Kidney (tissue), 13 donors: ENCODE measurements at regions not wholly inside any gene's neighbourhood (a gene's known extent, or its start where the extent isn't known, plus 50 kb on each side); places are given as distances from the start of the nearest gene placed in this dataset.

ENCODE experiments used
- DNase-seq, 5 donors: peaks; one replicate each; pipeline ENCODE4 v3.0.0-alpha.2; 2013 to 2020
- FAIRE-seq: peaks from 2 replicates; lab custom pipeline; 2012; peaks lifted over from hg19 to GRCh38; lab: Jason Lieb, UNC
- H3K27ac ChIP-seq, 2 donors: one replicate each; pipeline ENCODE4 v1.7.0; 2013; ENCODE audit warnings: low read depth in 2 of 2, low read length in 2 of 2, inconsistent platforms in 1 of 2
- H3K27me3 ChIP-seq: one replicate; pipeline ENCODE4 v1.7.1; 2013; ENCODE audit warnings: low read length, inconsistent platforms; ENCODE audit not compliant: control insufficient read depth, insufficient read depth
- H3K36me3 ChIP-seq, 3 donors: one replicate each; pipeline versions ENCODE4 v1.7.0 to v1.7.1; 2013; ENCODE audit warnings: low read length in 3 of 3, control low read depth in 1 of 3, inconsistent platforms in 1 of 3; ENCODE audit not compliant: insufficient read depth in 3 of 3, control insufficient read depth in 2 of 3
- H3K4me1 ChIP-seq, 3 donors: one replicate each; pipeline versions ENCODE4 v1.7.0 to v1.7.1; 2013; ENCODE audit warnings: low read length in 3 of 3, inconsistent platforms in 1 of 3, low read depth in 1 of 3; ENCODE audit not compliant: control insufficient read depth in 2 of 3, insufficient read depth in 2 of 3
- H3K4me3 ChIP-seq, 3 donors: one replicate each; pipeline versions ENCODE4 v1.7.0 to v1.8.1; 2013; ENCODE audit warnings: low read length in 3 of 3, control low read depth in 1 of 3, inconsistent platforms in 1 of 3
- H3K9ac ChIP-seq, 3 donors: one replicate each; pipeline versions ENCODE4 v1.7.0 to v1.7.1; 2013; ENCODE audit warnings: low read length in 3 of 3, control low read depth in 1 of 3, inconsistent platforms in 1 of 3
- H3K9me3 ChIP-seq, 3 donors: one replicate each; pipeline versions ENCODE4 v1.7.0 to v1.7.1; 2013; ENCODE audit warnings: low read length in 3 of 3, control low read depth in 1 of 3, inconsistent platforms in 1 of 3; ENCODE audit not compliant: control insufficient read depth in 2 of 3, insufficient read depth in 1 of 3
- CTCF ChIP-seq: IDR thresholded peaks from 3 replicates; pipeline ENCODE4 v1.5.1; 2012; ENCODE audit warnings: mild to moderate bottlenecking, moderate library complexity, borderline replicate concordance; ENCODE audit not compliant: insufficient read depth; ENCODE audit errors: extremely low read depth
- intact Hi-C: fragments of 100-400 bp; cut with DNase I; formaldehyde crosslinking; loops from one replicate; pipeline ENCODE4 v1.11.1; 2022
- donor health status: control.
- donor health status: control.
- donor health status: control.
- donor health status: control.
- donor health status: control.
- donor health status: DM: yes; HTN: yes; CAD: no.
- donor health status: Normal renal cell carcinoma (clear cell type).

- no peak overlapping the region for H3K9ac ChIP-seq
Measured at GRCh38 chr4:20638825-20639224, 61.4 kb upstream of the PACRGL start.

GRCh38 chr4:20639346-20639745, 60.9 kb upstream of the PACRGL start:
- intact Hi-C loops = no loop called here
- no peak overlapping the region for H3K9ac ChIP-seq
- no peaks in the 10 kb centered on the region for H3K36me3 ChIP-seq
- H3K27me3 ChIP-seq = no peaks in the 10 kb centered on the region
- no peaks in the 10 kb centered on the region for H3K4me1 ChIP-seq
- DNase-seq (no peak), FAIRE-seq (no peak)
- H3K4me3 ChIP-seq = no peak overlapping the region
- no peaks in the 10 kb centered on the region for H3K9me3 ChIP-seq
- no peak overlapping the region for H3K27ac ChIP-seq
- no peak for TF ChIP-seq CTCF

More at GRCh38 chr4:20638825-20639224, 61.4 kb upstream of the PACRGL start:
- Histone ChIP-seq H3K27me3 (no peaks in the 10 kb centered on the region), H3K9me3 (no peaks in the 10 kb centered on the region), H3K4me3 (no peak overlapping the region), H3K4me1 (no peaks in the 10 kb centered on the region), H3K36me3 (no peaks in the 10 kb centered on the region), H3K27ac (no peak overlapping the region)
- DNase-seq = no peak
- intact Hi-C loops = no loop called here
- no peak for FAIRE-seq
- TF ChIP-seq CTCF = no peak

DNA sequence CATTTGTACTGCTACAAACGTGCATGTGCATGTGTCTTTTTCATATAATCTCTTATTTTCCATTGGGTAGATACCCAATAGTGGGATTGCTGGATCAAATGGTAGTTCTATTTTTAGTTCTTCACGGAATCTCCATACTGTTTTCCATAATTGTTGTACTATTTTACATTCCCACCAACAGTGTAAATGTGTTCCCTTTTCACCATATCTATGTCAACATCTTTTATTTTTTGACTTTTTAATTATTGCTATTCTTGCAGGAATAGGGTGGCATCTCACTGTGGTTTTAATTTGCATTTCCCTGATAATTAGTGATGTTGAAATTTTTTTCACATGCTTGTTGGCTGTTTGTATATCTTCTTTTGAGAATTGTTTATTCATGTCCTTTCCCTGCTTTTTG, 59.3 kb upstream of the PACRGL start:
- no peak overlapping the region for H3K4me3 ChIP-seq
- H3K27me3 ChIP-seq = no peaks in the 10 kb centered on the region
- H3K9ac ChIP-seq = no peak overlapping the region
- H3K36me3 ChIP-seq = no peaks in the 10 kb centered on the region
- no peak overlapping the region for H3K27ac ChIP-seq
- DNase-seq = no peak
- H3K9me3 ChIP-seq = no peaks in the 10 kb centered on the region
- no peak for FAIRE-seq
- no peak for TF ChIP-seq CTCF
- intact Hi-C loops = no loop called here
- H3K4me1 ChIP-seq = no peaks in the 10 kb centered on the region

GRCh38 chr4:20641976-20642375, 58.3 kb upstream of the PACRGL start:
- DNase-seq = no peak
- H3K27ac ChIP-seq = no peak overlapping the region
- intact Hi-C loops = no loop called here
- H3K4me1 ChIP-seq = no peaks in the 10 kb centered on the region
- H3K9me3 ChIP-seq = no peaks in the 10 kb centered on the region
- no peaks in the 10 kb centered on the region for H3K27me3 ChIP-seq
- TF ChIP-seq CTCF = no peak
- no peaks in the 10 kb centered on the region for H3K36me3 ChIP-seq
- no peak overlapping the region for H3K9ac ChIP-seq
- no peak for FAIRE-seq
- no peak overlapping the region for H3K4me3 ChIP-seq
